NCI-H446 (cell line): ENCODE measurements at regions not wholly inside any gene's neighbourhood (a gene's known extent, or its start where the extent isn't known, plus 50 kb on each side); places are given as distances from the start of the nearest gene placed in this dataset.
A peak's percentile ranks its signal among the peaks of the same experiment; 100 is the strongest.

Experiments used
- DNase-seq, 2 experiments: peaks; one replicate each; lab custom pipeline; 2025; lab: John Stamatoyannopoulos, UW

DNA sequence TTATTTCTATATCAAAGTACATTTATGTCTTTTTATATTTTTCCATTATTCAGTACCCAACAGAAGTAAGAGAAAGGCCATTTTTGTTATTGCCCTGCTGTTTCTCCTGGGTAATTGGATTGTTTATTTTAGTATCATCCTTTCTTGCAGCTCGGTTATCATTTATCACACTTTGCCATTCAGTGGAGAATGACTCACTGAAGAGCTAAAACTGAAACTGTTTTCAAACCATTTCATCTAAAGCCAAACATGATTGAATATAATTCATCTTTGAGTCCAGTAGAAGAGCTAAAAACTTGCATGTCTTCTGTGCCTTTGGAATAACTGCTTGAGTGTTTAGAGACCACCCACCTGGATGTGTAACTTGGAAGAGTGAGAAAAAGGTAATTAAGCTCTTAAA is 139.5 kb upstream of the PRDM9 start:
- no peak for DNase-seq

- DNase-seq, result no peak
Observed at GRCh38 chr5:23353286-23353685, 154.1 kb upstream of the PRDM9 start.

GRCh38 chr5:23352446-23352845 is 155.0 kb upstream of the PRDM9 start:
- DNase-seq, result peak in 1 of 2 experiments; percentile 38

- DNase-seq, result no peak
Observed at GRCh38 chr5:23343121-23343520, 164.3 kb upstream of the PRDM9 start.

DNA sequence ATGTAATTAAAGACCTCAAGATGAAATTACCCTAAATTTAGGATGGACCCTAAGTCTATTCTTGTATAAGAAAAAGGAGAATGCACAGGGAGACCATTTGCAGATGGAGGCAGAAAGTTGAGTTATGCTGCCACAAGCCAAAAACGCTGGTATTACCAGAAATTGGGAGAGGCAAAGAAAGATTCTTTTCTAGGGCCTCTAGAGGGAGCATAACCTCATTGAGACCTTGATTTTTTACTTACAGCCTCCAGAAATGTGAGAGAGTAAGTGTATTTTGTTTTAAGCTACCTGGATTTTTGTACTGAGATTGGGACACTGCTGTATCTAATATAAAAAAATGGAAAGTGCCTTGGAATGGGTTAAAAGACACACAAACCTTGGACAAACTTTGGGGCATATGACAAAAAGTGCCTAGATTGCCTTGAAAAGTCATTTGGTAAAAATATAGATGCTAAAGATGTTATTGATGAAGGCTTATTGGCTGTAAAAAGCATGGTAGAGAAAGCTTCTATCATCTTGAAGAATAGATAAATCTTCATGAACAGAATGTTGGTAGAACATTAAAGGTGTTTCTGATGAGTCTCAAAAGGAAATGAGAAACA is 174.7 kb upstream of the PRDM9 start:
- peak; percentile 19 to 69 for DNase-seq

DNA sequence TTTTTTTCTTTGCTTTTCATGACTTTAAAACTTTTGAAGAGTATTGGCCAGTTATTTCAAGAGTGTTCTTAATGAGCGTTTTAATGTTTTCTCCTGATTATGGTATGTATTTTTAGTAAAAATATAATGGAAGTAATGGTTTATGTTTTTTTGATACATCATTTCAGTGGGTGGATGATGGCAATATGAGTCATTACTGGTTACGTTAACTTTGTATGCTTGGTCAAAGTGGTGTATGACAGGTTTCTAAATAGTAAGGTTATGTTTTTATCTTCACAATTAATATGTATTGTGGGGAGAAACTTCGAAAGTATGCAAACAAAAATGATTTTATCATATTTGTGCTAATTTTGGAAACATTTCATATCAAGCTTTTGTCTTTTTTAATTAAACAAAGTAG is 176.7 kb upstream of the PRDM9 start:
- no peak for DNase-seq

DNA sequence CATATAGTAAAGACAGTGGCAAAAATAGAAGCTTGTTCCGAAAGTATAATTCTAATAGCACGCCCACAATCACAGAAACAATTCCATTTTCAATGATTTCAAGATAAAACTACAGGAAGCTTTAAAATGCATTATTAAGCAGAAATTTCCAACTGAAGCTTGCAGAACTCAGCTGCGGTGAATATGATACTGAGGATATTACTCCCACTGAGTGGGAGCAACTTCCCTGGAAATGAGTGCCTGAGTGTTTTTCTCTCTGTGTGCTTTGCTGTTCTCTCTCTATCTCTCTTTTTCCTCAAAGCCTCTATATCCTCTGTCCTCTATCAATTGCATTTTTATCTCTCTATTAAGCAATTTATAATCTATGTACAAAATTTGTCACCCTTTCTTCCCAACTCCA is 187.5 kb upstream of the PRDM9 start:
- no peak for DNase-seq

- no peak for DNase-seq
Observed at GRCh38 chr5:23318960-23319359, 188.4 kb upstream of the PRDM9 start.

DNA sequence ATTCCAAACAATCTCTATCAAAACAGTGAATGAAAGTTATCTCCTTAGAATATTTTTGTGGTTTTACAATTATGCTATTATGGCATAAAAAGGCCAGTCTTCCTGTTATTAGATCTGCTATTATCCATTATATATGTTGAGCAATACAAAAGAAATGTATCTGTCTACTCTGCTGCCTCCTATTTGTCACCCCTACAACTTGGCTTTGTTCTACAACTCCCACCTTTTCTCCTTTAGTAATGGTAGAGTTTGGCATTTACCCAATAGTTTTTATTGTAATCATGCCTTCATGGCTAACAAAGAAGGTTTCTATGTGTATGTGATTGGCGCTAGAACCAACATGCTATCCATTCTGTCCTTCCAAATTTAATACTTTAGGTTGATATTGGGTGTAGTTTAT is 189.2 kb upstream of the PRDM9 start:
- no peak for DNase-seq

- DNase-seq, result no peak
Observed at GRCh38 chr5:23316060-23316591, 191.3 kb upstream of the PRDM9 start.

- DNase-seq, result no peak
Observed at GRCh38 chr5:23314827-23315226, 192.6 kb upstream of the PRDM9 start.

- DNase-seq, result no peak
Observed at GRCh38 chr5:23305055-23305454, 202.4 kb upstream of the PRDM9 start.

DNA sequence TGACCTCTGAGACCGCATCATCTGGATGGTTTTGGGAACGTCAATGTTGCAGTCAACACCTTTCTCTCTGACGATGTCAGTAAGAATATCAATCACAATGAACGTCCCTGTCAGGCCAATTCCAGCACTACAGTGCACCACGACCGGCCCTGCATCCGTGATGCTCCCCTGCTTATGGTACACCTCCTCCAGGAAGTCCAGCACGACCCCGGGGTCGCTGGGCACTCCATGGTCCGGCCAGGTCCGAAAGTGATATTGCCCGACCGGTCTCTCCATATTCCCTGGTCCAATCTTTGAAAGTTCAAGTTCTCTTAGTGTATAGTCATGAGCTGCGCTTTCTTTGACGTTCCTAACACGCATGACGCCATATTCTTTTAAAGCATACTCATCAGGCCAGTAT is 203.6 kb upstream of the PRDM9 start:
- DNase-seq, result no peak

DNA sequence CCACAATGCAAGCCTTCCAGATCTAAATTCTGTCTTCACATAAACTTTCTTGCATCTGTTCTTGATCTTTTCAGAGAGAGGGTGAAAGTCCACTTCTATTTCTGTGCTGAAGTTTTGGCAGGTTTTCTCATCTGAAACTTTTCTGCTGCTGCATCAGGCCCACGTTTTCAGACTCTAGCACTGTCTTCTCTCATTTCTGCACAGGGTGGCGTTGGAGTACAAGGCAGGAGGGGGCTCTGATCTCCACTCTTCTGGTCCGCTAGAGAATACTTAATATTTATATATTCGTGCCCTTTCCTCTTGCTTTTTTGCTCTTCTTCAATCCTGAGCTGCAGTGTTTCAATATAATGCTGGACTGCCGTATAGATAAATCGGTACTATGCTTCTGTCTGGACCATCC is 204.0 kb upstream of the PRDM9 start:
- no peak for DNase-seq

DNA sequence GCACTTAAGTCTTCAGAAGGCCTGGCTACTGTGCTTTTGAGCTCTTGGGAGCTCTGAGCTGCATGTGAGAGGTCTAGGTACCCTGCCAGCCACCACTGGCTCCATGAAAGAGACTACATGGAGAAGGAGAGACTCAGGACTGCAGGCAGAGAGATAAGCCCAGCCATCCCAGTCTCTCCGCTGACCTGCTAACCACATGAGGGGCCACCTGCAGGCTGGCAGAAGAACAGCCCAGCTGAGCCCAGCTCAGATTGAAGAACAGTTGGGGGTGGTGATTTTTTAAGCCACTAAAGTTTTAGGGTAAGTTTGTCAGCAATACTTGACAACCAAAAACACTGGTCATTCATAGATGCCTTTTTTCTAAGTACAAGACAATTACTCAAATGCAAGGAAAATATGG is 205.0 kb upstream of the PRDM9 start:
- no peak for DNase-seq

DNA sequence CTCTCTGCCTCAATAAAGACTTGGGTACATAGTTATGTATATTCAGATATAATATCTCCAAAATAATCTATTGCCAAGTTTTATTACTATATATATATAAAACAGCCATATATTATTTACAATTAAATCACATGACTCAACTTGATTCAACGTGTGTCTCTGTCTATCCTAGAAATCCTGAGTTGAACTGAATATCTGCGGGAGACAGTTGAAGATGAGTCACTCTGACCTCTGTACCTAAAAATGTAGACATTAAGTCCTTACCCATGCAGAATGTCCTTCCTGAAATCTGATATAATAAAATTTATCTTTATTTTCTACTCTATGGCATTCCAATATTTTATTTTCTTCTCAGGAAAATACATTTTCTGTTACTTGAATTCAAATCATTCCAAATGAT is 218.2 kb upstream of the PRDM9 start:
- DNase-seq, result no peak

- no peak for DNase-seq
Observed at GRCh38 chr5:23284656-23285055, 222.8 kb upstream of the PRDM9 start.

DNA sequence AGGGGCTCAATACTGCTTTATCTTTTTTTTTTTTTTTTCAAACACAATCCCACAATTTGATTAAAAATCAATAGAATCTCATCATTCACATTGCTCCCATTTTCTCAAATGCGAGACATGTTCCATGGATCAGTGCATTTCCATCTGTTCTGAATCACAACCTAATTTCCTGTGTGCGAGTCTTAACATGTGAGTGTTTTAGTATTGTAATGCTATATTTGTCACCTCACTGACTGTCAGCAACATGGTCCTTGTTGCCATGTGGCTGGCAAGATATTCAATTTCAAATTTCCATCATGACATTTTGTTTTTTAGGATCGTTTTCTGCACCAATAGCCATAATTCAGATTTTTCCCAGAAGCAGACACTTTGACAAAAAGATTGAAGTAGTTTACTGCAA is 233.2 kb upstream of the PRDM9 start:
- peak in 1 of 2 experiments; percentile 32 for DNase-seq

- no peak for DNase-seq
Observed at GRCh38 chr5:23269981-23270380, 237.4 kb upstream of the PRDM9 start.

DNA sequence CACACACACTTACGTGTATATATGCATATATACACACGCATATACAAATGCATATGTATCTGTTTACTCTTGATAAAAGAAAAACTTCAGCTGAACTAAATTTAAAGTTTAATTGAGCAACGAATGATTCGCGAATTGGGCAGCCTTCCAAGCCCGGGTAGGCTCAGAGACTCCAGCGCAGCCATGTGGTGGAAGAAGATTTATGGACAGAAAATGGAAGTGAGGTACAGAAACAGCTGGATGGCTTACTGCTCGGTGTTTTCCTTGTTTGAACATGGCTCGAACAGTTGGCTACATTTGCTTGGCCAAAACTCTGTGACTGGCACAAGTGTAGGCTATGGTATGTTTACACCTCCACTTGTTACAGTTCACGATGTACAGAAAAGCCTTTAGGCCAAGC is 239.3 kb upstream of the PRDM9 start:
- peak; percentile 74 to 93 for DNase-seq

GRCh38 chr5:23260621-23261020 is 246.8 kb upstream of the PRDM9 start:
- DNase-seq, result no peak

GRCh38 chr5:23257656-23258055 is 249.8 kb upstream of the PRDM9 start:
- peak in 1 of 2 experiments; percentile 47 for DNase-seq

DNA sequence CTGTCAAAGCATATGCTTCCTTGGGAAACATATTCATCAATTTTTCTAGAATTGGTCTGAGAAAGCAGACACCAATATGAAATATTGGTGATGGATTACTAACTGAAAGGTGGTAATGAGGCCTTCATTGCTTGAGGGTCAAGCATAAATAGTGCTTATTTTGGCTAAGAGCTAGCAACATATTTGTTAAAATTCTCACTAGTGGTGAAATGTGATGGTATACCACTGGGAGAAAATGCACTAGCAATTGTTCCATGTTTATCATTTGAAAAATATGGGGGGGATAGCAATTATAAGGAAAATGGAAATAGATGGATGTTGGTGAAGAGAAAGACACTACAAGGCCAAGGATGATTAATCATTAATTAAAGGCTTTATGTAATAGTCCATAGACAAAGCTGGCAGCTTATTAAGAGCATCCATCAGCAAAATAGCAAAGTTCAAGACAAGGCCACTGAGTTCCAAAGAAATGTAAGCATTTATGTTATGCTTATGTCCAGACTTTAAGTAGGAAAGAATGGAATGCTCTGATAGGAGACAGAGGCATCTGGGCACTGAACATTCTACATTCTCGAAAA is 253.7 kb upstream of the PRDM9 start:
- DNase-seq, result no peak

- DNase-seq, result no peak
Observed at GRCh38 chr5:23242891-23243290, 264.5 kb upstream of the PRDM9 start.
